Embryonic facial prominence (tissue), 1 donor: ENCODE measurements at regions not wholly inside any gene's neighbourhood (a gene's known extent, or its start where the extent isn't known, plus 50 kb on each side); places are given as distances from the start of the nearest gene placed in this dataset.
A peak's percentile ranks its signal among the peaks of the same experiment; 100 is the strongest.

Experiments used
- DNase-seq: peaks from one replicate; pipeline ENCODE4 v3.0.0-alpha.2; 2016; ENCODE audit errors: extremely low spot score

GRCh38 chr3:70561796-70562195 lies 249.4 kb upstream of the MDFIC2 start:
- no peak for DNase-seq

GRCh38 chr3:70558956-70559355 lies 246.5 kb upstream of the MDFIC2 start:
- DNase-seq = no peak

GRCh38 chr3:70557976-70558375 lies 245.5 kb upstream of the MDFIC2 start:
- DNase-seq = no peak

GRCh38 chr3:70556056-70556455 lies 243.6 kb upstream of the MDFIC2 start:
- no peak for DNase-seq

- no peak for DNase-seq
These were observed 241.7 kb upstream of the MDFIC2 start for GRCh38 chr3:70554170-70554569.

GRCh38 chr3:70550723-70551319 lies 238.4 kb upstream of the MDFIC2 start:
- DNase-seq = no peak

- no peak for DNase-seq
These were observed 234.2 kb upstream of the MDFIC2 start for GRCh38 chr3:70546679-70547078.

- no peak for DNase-seq
These were observed 231.1 kb upstream of the MDFIC2 start for GRCh38 chr3:70543493-70543892.

- DNase-seq = no peak
These were observed 227.5 kb upstream of the MDFIC2 start for GRCh38 chr3:70539908-70540307.

- DNase-seq = no peak
These were observed 220.4 kb upstream of the MDFIC2 start for GRCh38 chr3:70532806-70533205.

- DNase-seq = no peak
These were observed 219.5 kb upstream of the MDFIC2 start for GRCh38 chr3:70531838-70532489.

- DNase-seq = peak; percentile 69
These were observed 218.7 kb upstream of the MDFIC2 start for GRCh38 chr3:70531063-70531657.

- DNase-seq = no peak
These were observed 218.2 kb upstream of the MDFIC2 start for GRCh38 chr3:70530626-70531025.

- DNase-seq = peak; percentile 47
These were observed 214.6 kb upstream of the MDFIC2 start for GRCh38 chr3:70527026-70527425.

- no peak for DNase-seq
These were observed 207.6 kb upstream of the MDFIC2 start for GRCh38 chr3:70519913-70520659.

GRCh38 chr3:70519026-70519425 lies 206.6 kb upstream of the MDFIC2 start:
- no peak for DNase-seq

GRCh38 chr3:70518356-70518755 lies 205.9 kb upstream of the MDFIC2 start:
- no peak for DNase-seq

- no peak for DNase-seq
These were observed 204.9 kb upstream of the MDFIC2 start for GRCh38 chr3:70517124-70517890.

GRCh38 chr3:70516076-70516475 lies 203.6 kb upstream of the MDFIC2 start:
- DNase-seq = no peak

- no peak for DNase-seq
These were observed 195.0 kb upstream of the MDFIC2 start for GRCh38 chr3:70507486-70507885.

- DNase-seq = no peak
These were observed 194.3 kb upstream of the MDFIC2 start for GRCh38 chr3:70506775-70507174.

GRCh38 chr3:70501561-70501960 lies 189.1 kb upstream of the MDFIC2 start:
- no peak for DNase-seq
